ENCODE measurements at regions not wholly inside any gene's neighbourhood (a gene's known extent, or its start where the extent isn't known, plus 50 kb on each side); places are given as distances from the start of the nearest gene placed in this dataset.

DNA sequence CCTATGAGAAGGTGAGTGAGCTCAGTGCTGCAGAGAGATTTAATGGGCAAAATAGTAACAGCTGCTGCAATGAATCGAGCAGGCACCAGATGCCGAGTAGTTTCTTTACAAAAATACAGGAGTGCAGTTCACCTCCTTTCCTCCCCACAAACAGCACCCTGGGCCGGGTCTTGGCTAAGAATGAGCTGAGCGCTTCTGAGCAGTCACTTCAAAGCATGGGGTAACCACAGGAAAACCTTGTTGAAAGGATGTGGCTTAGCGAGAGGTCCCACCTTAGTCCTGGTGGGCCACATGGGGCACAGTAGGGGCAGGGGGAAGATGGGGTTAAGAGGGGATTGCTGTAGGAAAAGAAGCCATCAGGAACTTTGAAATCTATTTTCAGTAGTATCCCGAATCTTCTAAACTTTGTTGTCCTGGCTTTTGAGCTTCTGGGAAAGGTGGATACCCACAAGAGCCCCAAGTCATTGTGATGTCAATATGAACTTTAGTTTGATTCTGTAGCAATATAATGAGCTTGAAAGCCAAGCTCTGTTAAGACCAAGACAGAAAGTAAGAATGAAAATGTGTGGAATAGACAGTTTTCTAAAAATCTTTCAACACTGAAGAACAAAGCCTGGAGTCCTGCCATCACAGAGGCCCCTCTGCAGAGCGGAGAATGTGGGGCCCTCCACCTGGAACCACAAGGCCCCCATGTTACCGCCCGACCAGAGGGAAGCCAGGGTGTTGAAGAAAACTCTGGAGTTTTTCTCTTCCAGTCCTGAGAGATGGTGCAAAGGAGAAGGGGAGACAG lies 101.0 kb upstream of the ZNF236 start:
- no peak for TF ChIP-seq POLR2A (IDR thresholded peaks at IDR 0.05)
- TF ChIP-seq, protein P1, sequence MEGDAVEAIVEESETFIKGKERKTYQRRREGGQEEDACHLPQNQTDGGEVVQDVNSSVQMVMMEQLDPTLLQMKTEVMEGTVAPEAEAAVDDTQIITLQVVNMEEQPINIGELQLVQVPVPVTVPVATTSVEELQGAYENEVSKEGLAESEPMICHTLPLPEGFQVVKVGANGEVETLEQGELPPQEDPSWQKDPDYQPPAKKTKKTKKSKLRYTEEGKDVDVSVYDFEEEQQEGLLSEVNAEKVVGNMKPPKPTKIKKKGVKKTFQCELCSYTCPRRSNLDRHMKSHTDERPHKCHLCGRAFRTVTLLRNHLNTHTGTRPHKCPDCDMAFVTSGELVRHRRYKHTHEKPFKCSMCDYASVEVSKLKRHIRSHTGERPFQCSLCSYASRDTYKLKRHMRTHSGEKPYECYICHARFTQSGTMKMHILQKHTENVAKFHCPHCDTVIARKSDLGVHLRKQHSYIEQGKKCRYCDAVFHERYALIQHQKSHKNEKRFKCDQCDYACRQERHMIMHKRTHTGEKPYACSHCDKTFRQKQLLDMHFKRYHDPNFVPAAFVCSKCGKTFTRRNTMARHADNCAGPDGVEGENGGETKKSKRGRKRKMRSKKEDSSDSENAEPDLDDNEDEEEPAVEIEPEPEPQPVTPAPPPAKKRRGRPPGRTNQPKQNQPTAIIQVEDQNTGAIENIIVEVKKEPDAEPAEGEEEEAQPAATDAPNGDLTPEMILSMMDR (IDR thresholded peaks at IDR 0.05): no peak

Measured in right lobe of liver (tissue), 4 donors.